HCT116 (cell line): ENCODE measurements at regions not wholly inside any gene's neighbourhood (a gene's known extent, or its start where the extent isn't known, plus 50 kb on each side); places are given as distances from the start of the nearest gene placed in this dataset.

Experiments used
- ATAC-seq: fragments of 200-7000 bp; cut with Tn5 transposase; 2 replicates; pipeline ENCODE4 v1.9.1; 2020; ENCODE audit warnings: mild to moderate bottlenecking, moderate library complexity
- BruUV-seq: library from RNA; stranded (reverse); fragments of 400-500 nt; replicated peaks from 2 replicates; lab custom pipeline; 2021; lab: Mats Ljungman, UMichigan
- CTCF ChIA-PET: fragments of 300-600 bp; sonication (Branson Sonifier 250); formaldehyde crosslinking; loops from one replicate; lab custom pipeline; 2021; ENCODE audit warnings: antibody characterized with exemption; lab: Charles Lee
- POLR2A ChIA-PET: fragments of 300-600, 350-600 bp; sonication (Branson Sonifier 250); formaldehyde crosslinking; loops from one replicate; lab custom pipeline; 2021; ENCODE audit warnings: antibody characterized with exemption; lab: Charles Lee
- RAD21 ChIA-PET, 2 experiments: fragments of 300-600 bp; sonication (Branson Sonifier 250); formaldehyde crosslinking; loops; one replicate each; lab custom pipeline; 2023; ENCODE audit warnings: low total read pairs in 2 of 2; ENCODE audit not compliant: uncharacterized antibody in 2 of 2, unreplicated experiment in 2 of 2, low non-redundant PET in 1 of 2; lab: Charles Lee
- DNase-seq: peaks from one replicate; pipeline ENCODE4 v3.0.0-alpha.2; 2010; ENCODE audit warnings: low read depth, low spot score
- H2AFZ ChIP-seq: fragments of 200-600 bp; shearing (Covaris generic), sonication (generic); 2 replicates; pipeline ENCODE4 v1.6.1; 2017; ENCODE audit warnings: low read depth, mixed run types, mixed read lengths, antibody characterized with exemption, low read length; ENCODE audit not compliant: poor library complexity, severe bottlenecking
- H3K27ac ChIP-seq: 2 replicates; pipeline ENCODE4 v1.5.1; 2012; ENCODE audit warnings: low read depth, low read length
- H3K27me3 ChIP-seq: fragments of 200-600 bp; sonication (generic); 2 replicates; pipeline ENCODE4 v1.6.1; 2016; ENCODE audit warnings: mixed run types, low read length, mixed read lengths; ENCODE audit not compliant: insufficient read depth
- H3K36me3 ChIP-seq, 2 experiments: fragments of 200-500 bp in 1 of 2; fragments of 200-600 bp in 1 of 2; sonication (Bioruptor generic) in 1 of 2; sonication (generic) in 1 of 2; 2 replicates each; pipeline versions ENCODE4 v1.5.1 to v1.6.1; 2014 to 2016; ENCODE audit warnings: low read length in 2 of 2, inconsistent platforms in 1 of 2, mixed read lengths in 1 of 2, mixed run types in 1 of 2; ENCODE audit not compliant: insufficient read depth in 2 of 2, control insufficient read depth in 1 of 2
- H3K4me1 ChIP-seq, 2 experiments: fragments of 200-600 bp in 1 of 2; sonication (generic) in 1 of 2; 2 replicates each; pipeline versions ENCODE4 v1.5.1 to v1.6.1; 2012 to 2017; ENCODE audit warnings: low read length in 2 of 2, inconsistent platforms in 1 of 2, mild to moderate bottlenecking in 1 of 2, mixed read lengths in 1 of 2, mixed run types in 1 of 2, moderate library complexity in 1 of 2; ENCODE audit not compliant: insufficient read depth in 2 of 2, control insufficient read depth in 1 of 2
- H3K4me2 ChIP-seq: fragments of 200-600 bp; sonication (generic); 2 replicates; pipeline ENCODE4 v1.6.1; 2017; ENCODE audit warnings: mixed run types, low read length, mixed read lengths
- H3K4me3 ChIP-seq, 2 experiments: fragments of 200-600 bp in 1 of 2; sonication (generic) in 1 of 2; replicated peaks in 1 of 2; 2 replicates each; pipeline ENCODE4 v1.5.1; 2011 to 2016; ENCODE audit warnings: low read length in 2 of 2, control low read depth in 1 of 2, low read depth in 1 of 2, mild to moderate bottlenecking in 1 of 2, mixed read lengths in 1 of 2, mixed run types in 1 of 2
- H3K79me2 ChIP-seq: fragments of 200-600 bp; sonication (generic); 2 replicates; pipeline ENCODE4 v1.6.1; 2017; ENCODE audit warnings: mild to moderate bottlenecking, mixed run types, low read length, moderate library complexity, mixed read lengths; ENCODE audit not compliant: insufficient read depth
- H3K9ac ChIP-seq: fragments of 200-600 bp; sonication (generic); 2 replicates; pipeline ENCODE4 v1.6.1; 2016; ENCODE audit warnings: low read length, mixed read lengths
- H3K9me2 ChIP-seq: fragments of 200-600 bp; sonication (generic), shearing (Covaris generic); 2 replicates; pipeline ENCODE4 v1.6.1; 2017; ENCODE audit warnings: mixed run types, mild to moderate bottlenecking, moderate library complexity; ENCODE audit not compliant: insufficient read depth
- H3K9me3 ChIP-seq, 2 experiments: fragments of 200-500 bp in 1 of 2; fragments of 200-600 bp in 1 of 2; sonication (Bioruptor generic) in 1 of 2; sonication (generic) in 1 of 2; 2 replicates each; pipeline ENCODE4 v1.6.1; 2014 to 2017; ENCODE audit warnings: low read length in 2 of 2, mixed read lengths in 2 of 2, inconsistent platforms in 1 of 2, low read depth in 1 of 2, mild to moderate bottlenecking in 1 of 2, mixed run types in 1 of 2, moderate library complexity in 1 of 2; ENCODE audit not compliant: control insufficient read depth in 1 of 2, insufficient read depth in 1 of 2
- H4K20me1 ChIP-seq: fragments of 200-600 bp; sonication (generic), shearing (Covaris generic); 2 replicates; pipeline ENCODE4 v1.6.1; 2017; ENCODE audit warnings: mixed run types, mild to moderate bottlenecking, moderate library complexity; ENCODE audit not compliant: insufficient read depth
- CEBPB ChIP-seq: IDR thresholded peaks from 2 replicates; pipeline ENCODE4 v1.6.1; 2012; ENCODE audit warnings: low read depth
- EGR1 ChIP-seq: IDR thresholded peaks from 2 replicates; pipeline ENCODE4 v1.6.1; 2012; ENCODE audit warnings: low read depth
- EZH2 ChIP-seq: fragments of 200-600 bp; sonication (generic); IDR thresholded peaks from 2 replicates; pipeline ENCODE4 v1.6.1; 2017; ENCODE audit warnings: antibody characterized with exemption, mixed run types
- FOSL1 ChIP-seq: IDR thresholded peaks from 2 replicates; pipeline ENCODE4 v1.6.1; 2012; ENCODE audit warnings: low read depth
- POLR2A ChIP-seq: IDR thresholded peaks from 2 replicates; pipeline ENCODE4 v1.7.0; 2011; ENCODE audit warnings: borderline replicate concordance; ENCODE audit not compliant: insufficient read depth, insufficient read length; ENCODE audit errors: extremely low read depth
- POLR2AphosphoS5 ChIP-seq: IDR thresholded peaks from 2 replicates; pipeline ENCODE4 v1.6.1; 2011; ENCODE audit warnings: mild to moderate bottlenecking, low read depth, low read length, moderate library complexity
- RAD21 ChIP-seq: IDR thresholded peaks from 2 replicates; pipeline ENCODE4 v1.6.1; 2012; ENCODE audit warnings: low read depth, mild to moderate bottlenecking
- SP1 ChIP-seq: IDR thresholded peaks from 2 replicates; pipeline ENCODE4 v1.6.1; 2012; ENCODE audit warnings: low read depth
- SRF ChIP-seq: IDR thresholded peaks from 2 replicates; pipeline ENCODE4 v1.6.1; 2012; ENCODE audit warnings: low read depth
- TCF7L2 ChIP-seq: IDR thresholded peaks from 2 replicates; pipeline ENCODE4 v1.7.0; 2011; ENCODE audit warnings: borderline replicate concordance, inconsistent platforms; ENCODE audit not compliant: insufficient read depth, insufficient read length; ENCODE audit errors: extremely low read depth
- ZFX ChIP-seq: fragments of 450-650 bp; IDR thresholded peaks from 2 replicates; pipeline ENCODE4 v1.6.1; 2017
- ZNF274 ChIP-seq: fragments of 200-500 bp; sonication (Bioruptor generic); IDR thresholded peaks from 2 replicates; pipeline ENCODE4 v1.6.1; 2014; ENCODE audit warnings: mild to moderate bottlenecking, low read depth, low read length, inconsistent platforms
- intact Hi-C: fragments of 100-400 bp; cut with micrococcal nuclease; formaldehyde crosslinking; loops from 2 replicates; pipeline ENCODE4 v1.10.0; 2022
- TF ChIP-seq, protein P1 (sequence below): IDR thresholded peaks from 2 replicates; pipeline ENCODE4 v1.6.1; 2011; ENCODE audit warnings: mild to moderate bottlenecking, low read length, moderate library complexity; ENCODE audit not compliant: insufficient replicate concordance; ENCODE audit errors: extremely low read depth
- TF ChIP-seq, protein P2 (sequence below), 3 experiments: fragments of 200-600 bp in 1 of 3; sonication (generic) in 1 of 3; IDR thresholded peaks in 2 of 3; conservative IDR thresholded peaks in 1 of 3; 2 replicates each; pipeline ENCODE4 v1.5.1; 2012 to 2017; ENCODE audit warnings: low read depth in 2 of 3, low read length in 2 of 3, antibody characterized with exemption in 1 of 3, borderline replicate concordance in 1 of 3, control low read depth in 1 of 3, mild to moderate bottlenecking in 1 of 3, mixed read lengths in 1 of 3, mixed run types in 1 of 3, moderate library complexity in 1 of 3; ENCODE audit not compliant: insufficient read depth in 1 of 3

DNA sequence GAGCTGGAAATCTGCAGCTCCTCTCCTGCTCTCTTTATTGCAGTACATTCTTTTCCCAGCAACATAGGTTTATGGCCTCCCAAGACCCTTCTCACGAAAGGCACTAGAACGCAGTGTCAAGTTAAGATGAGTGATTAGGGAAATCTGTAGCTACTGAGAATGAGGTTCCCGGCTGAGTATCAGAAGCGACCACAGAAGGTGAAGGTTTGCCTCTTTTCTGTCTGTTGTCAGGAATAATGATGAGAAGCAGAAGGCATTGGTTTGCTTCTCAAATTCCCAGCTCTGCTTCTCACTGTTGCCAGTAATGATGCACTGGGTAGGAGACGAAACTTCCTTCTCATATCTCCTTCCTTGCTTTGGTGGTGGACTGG, 128.4 kb downstream of the NTMT2 start:
- no peak for ATAC-seq
- TF ChIP-seq ZFX (no peak), POLR2A (no peak), ZNF274 (no peak), TCF7L2 (no peak), CEBPB (no peak), POLR2AphosphoS5 (no peak), SRF (no peak), EGR1 (no peak), RAD21 (no peak), SP1 (no peak), FOSL1 (no peak), EZH2 (no peak)
- TF ChIP-seq, protein P1, sequence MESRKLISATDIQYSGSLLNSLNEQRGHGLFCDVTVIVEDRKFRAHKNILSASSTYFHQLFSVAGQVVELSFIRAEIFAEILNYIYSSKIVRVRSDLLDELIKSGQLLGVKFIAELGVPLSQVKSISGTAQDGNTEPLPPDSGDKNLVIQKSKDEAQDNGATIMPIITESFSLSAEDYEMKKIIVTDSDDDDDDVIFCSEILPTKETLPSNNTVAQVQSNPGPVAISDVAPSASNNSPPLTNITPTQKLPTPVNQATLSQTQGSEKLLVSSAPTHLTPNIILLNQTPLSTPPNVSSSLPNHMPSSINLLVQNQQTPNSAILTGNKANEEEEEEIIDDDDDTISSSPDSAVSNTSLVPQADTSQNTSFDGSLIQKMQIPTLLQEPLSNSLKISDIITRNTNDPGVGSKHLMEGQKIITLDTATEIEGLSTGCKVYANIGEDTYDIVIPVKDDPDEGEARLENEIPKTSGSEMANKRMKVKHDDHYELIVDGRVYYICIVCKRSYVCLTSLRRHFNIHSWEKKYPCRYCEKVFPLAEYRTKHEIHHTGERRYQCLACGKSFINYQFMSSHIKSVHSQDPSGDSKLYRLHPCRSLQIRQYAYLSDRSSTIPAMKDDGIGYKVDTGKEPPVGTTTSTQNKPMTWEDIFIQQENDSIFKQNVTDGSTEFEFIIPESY, result no peak
- TF ChIP-seq, protein P2, sequence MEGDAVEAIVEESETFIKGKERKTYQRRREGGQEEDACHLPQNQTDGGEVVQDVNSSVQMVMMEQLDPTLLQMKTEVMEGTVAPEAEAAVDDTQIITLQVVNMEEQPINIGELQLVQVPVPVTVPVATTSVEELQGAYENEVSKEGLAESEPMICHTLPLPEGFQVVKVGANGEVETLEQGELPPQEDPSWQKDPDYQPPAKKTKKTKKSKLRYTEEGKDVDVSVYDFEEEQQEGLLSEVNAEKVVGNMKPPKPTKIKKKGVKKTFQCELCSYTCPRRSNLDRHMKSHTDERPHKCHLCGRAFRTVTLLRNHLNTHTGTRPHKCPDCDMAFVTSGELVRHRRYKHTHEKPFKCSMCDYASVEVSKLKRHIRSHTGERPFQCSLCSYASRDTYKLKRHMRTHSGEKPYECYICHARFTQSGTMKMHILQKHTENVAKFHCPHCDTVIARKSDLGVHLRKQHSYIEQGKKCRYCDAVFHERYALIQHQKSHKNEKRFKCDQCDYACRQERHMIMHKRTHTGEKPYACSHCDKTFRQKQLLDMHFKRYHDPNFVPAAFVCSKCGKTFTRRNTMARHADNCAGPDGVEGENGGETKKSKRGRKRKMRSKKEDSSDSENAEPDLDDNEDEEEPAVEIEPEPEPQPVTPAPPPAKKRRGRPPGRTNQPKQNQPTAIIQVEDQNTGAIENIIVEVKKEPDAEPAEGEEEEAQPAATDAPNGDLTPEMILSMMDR (IDR thresholded peaks at IDR 0.05 in 2 of 3, conservative IDR thresholded peaks at IDR 0.05 in 1 of 3; ENCODE audit: borderline replicate concordance in 1 of 3, insufficient read depth in 1 of 3, low read depth in 2 of 3, low read length in 2 of 3), result no peak
- Histone ChIP-seq H3K9ac (no peak overlapping the region), H3K36me3 (no peaks in the 10 kb centered on the region), H3K27me3 (no peaks in the 10 kb centered on the region), H3K4me3 (no peak overlapping the region), H3K4me2 (no peak overlapping the region), H3K9me2 (no peaks in the 10 kb centered on the region), H3K4me1 (no peaks in the 10 kb centered on the region), H4K20me1 (no peaks in the 10 kb centered on the region), H2AFZ (no peak overlapping the region), H3K27ac (no peak overlapping the region), H3K9me3 (no peaks in the 10 kb centered on the region), H3K79me2 (no peaks in the 10 kb centered on the region)
- intact Hi-C loops, result no loop called here
- no TSS peak for BruUV-seq
- ChIA-PET POLR2A (no interaction called here), RAD21 (no interaction called here), CTCF (no interaction called here)
- no peak for DNase-seq
